ENCODE measurements at regions not wholly inside any gene's neighbourhood (a gene's known extent, or its start where the extent isn't known, plus 50 kb on each side); places are given as distances from the start of the nearest gene placed in this dataset.

- TF ChIP-seq, protein P1, sequence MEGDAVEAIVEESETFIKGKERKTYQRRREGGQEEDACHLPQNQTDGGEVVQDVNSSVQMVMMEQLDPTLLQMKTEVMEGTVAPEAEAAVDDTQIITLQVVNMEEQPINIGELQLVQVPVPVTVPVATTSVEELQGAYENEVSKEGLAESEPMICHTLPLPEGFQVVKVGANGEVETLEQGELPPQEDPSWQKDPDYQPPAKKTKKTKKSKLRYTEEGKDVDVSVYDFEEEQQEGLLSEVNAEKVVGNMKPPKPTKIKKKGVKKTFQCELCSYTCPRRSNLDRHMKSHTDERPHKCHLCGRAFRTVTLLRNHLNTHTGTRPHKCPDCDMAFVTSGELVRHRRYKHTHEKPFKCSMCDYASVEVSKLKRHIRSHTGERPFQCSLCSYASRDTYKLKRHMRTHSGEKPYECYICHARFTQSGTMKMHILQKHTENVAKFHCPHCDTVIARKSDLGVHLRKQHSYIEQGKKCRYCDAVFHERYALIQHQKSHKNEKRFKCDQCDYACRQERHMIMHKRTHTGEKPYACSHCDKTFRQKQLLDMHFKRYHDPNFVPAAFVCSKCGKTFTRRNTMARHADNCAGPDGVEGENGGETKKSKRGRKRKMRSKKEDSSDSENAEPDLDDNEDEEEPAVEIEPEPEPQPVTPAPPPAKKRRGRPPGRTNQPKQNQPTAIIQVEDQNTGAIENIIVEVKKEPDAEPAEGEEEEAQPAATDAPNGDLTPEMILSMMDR (IDR thresholded peaks at IDR 0.05), result no peak
- no peak for TF ChIP-seq POLR2A (IDR thresholded peaks at IDR 0.05)
These were observed 316.8 kb upstream of the NFE2L3 start for GRCh38 chr7:25835197-25835596.
